Loucy (cell line): ENCODE measurements at regions not wholly inside any gene's neighbourhood (a gene's known extent, or its start where the extent isn't known, plus 50 kb on each side); places are given as distances from the start of the nearest gene placed in this dataset.
"Not testable (repeated sequence)": the region's sequence is repeated elsewhere in the genome, so short reads cannot be mapped to it uniquely, and the experiment has no call there.

Experiments used
- H2AFZ ChIP-seq: fragments of 200-600 bp; sonication (generic); 2 replicates; pipeline ENCODE4 v1.6.0; 2016; ENCODE audit warnings: antibody characterized with exemption, mild to moderate bottlenecking, low read length, moderate library complexity
- H3F3A ChIP-seq: fragments of 200-600 bp; 2 replicates; pipeline ENCODE4 v1.6.0; 2016; ENCODE audit warnings: antibody characterized with exemption, low read depth, mild to moderate bottlenecking
- H3K27me3 ChIP-seq: fragments of 200-600 bp; sonication (generic); 2 replicates; pipeline ENCODE4 v1.6.1; 2014; ENCODE audit warnings: low read length, mild to moderate bottlenecking; ENCODE audit not compliant: insufficient read depth, poor library complexity, severe bottlenecking
- H3K36me3 ChIP-seq: fragments of 200-600 bp; sonication (generic); 2 replicates; pipeline ENCODE4 v1.6.1; 2016; ENCODE audit warnings: low read length; ENCODE audit not compliant: insufficient read depth
- H3K4me1 ChIP-seq: fragments of 200-600 bp; sonication (generic); 2 replicates; pipeline ENCODE4 v1.5.1; 2014; ENCODE audit warnings: low read length, mild to moderate bottlenecking; ENCODE audit not compliant: insufficient read depth, poor library complexity, severe bottlenecking
- H3K4me2 ChIP-seq: fragments of 200-600 bp; sonication (generic); 2 replicates; pipeline ENCODE4 v1.6.0; 2014; ENCODE audit warnings: antibody characterized with exemption, low read length, low read depth, mild to moderate bottlenecking; ENCODE audit not compliant: poor library complexity, severe bottlenecking
- H3K4me3 ChIP-seq: fragments of 200-600 bp; sonication (generic); 2 replicates; pipeline ENCODE4 v1.5.1; 2014; ENCODE audit warnings: low read length, mild to moderate bottlenecking, mixed read lengths; ENCODE audit not compliant: poor library complexity, severe bottlenecking
- H3K79me2 ChIP-seq: fragments of 200-600 bp; sonication (generic); 2 replicates; pipeline ENCODE4 v1.6.1; 2014; ENCODE audit warnings: low read length; ENCODE audit not compliant: insufficient read depth
- H3K9ac ChIP-seq: fragments of 200-600 bp; sonication (generic); 2 replicates; pipeline ENCODE4 v1.6.0; 2014; ENCODE audit warnings: mild to moderate bottlenecking, low read depth, low read length, moderate library complexity; ENCODE audit not compliant: poor library complexity, severe bottlenecking
- H3K9me2 ChIP-seq: fragments of 200-600 bp; sonication (generic); replicated peaks from 2 replicates; pipeline ENCODE4 v1.6.1; 2016; ENCODE audit warnings: low read depth, low read length, mixed read lengths
- H3K9me3 ChIP-seq: fragments of 200-600 bp; sonication (generic); 2 replicates; pipeline ENCODE4 v1.6.1; 2014; ENCODE audit warnings: mild to moderate bottlenecking, antibody characterized with exemption, low read length, low read depth; ENCODE audit not compliant: insufficient read depth
- H4K20me1 ChIP-seq: fragments of 200-600 bp; sonication (generic); 2 replicates; pipeline ENCODE4 v1.6.0; 2014; ENCODE audit warnings: antibody characterized with exemption, low read length, mild to moderate bottlenecking; ENCODE audit not compliant: insufficient read depth, poor library complexity, severe bottlenecking
- EZH2phosphoT487 ChIP-seq: fragments of 200-600 bp; IDR thresholded peaks from 2 replicates; pipeline ENCODE4 v1.6.1; 2018; ENCODE audit warnings: antibody characterized with exemption, mild to moderate bottlenecking, moderate library complexity, borderline replicate concordance
- TF ChIP-seq, protein P1 (sequence below): fragments of 200-600 bp; sonication (generic); conservative IDR thresholded peaks from 2 replicates; pipeline ENCODE4 v1.5.1; 2014; ENCODE audit warnings: mild to moderate bottlenecking, antibody characterized with exemption, low read length

DNA sequence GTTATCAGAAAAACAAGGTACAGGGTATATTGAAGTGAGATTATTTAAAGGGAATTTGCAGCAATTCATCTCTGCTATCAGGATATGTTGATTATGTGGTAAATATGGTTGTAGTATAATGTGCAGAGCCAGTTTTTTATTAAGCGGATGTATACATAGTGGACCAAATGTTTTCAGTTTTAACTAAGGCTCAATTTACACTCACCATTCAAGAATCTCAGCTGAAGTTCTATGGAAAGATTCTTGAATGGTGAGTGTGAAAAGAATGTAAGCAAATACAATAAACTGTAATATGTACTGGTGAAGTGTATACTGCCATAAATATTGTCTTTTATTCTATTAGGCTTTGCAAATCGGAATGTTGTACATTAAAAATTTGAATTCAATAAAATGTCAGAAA, 895.9 kb upstream of the CDH10 start:
- Histone ChIP-seq H3K9ac (no peak overlapping the region), H3K79me2 (no peaks in the 10 kb centered on the region), H3K9me3 (no peaks in the 10 kb centered on the region), H3K27me3 (no peaks in the 10 kb centered on the region), H3K4me2 (no peak overlapping the region), H3K9me2 (no peaks in the 10 kb centered on the region), H3K4me3 (no peak overlapping the region), H3K36me3 (no peaks in the 10 kb centered on the region), H3F3A (no peaks in the 10 kb centered on the region), H3K4me1 (no peaks in the 10 kb centered on the region), H4K20me1 (no peaks in the 10 kb centered on the region), H2AFZ (no peak overlapping the region)
- TF ChIP-seq EZH2phosphoT487 = no peak
- TF ChIP-seq, protein P1, sequence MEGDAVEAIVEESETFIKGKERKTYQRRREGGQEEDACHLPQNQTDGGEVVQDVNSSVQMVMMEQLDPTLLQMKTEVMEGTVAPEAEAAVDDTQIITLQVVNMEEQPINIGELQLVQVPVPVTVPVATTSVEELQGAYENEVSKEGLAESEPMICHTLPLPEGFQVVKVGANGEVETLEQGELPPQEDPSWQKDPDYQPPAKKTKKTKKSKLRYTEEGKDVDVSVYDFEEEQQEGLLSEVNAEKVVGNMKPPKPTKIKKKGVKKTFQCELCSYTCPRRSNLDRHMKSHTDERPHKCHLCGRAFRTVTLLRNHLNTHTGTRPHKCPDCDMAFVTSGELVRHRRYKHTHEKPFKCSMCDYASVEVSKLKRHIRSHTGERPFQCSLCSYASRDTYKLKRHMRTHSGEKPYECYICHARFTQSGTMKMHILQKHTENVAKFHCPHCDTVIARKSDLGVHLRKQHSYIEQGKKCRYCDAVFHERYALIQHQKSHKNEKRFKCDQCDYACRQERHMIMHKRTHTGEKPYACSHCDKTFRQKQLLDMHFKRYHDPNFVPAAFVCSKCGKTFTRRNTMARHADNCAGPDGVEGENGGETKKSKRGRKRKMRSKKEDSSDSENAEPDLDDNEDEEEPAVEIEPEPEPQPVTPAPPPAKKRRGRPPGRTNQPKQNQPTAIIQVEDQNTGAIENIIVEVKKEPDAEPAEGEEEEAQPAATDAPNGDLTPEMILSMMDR = no peak

DNA sequence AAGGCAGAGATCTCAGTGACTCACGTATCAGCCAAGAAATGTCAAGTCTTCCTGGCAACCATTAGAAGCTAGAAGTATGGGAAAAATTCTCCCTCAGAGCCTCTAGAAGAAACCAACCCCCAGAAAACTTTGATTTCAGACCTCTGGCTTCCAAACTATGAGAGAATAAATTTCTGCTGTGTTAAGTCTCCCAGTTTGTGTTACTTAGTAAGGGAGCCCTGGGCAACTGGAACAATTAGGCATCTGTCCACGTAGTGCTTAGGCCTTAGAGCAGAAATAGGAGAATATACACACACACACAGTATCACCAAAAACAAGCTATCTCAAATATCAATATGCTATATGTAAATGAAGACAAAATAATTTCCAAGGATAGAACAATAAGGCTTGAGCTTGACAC, 894.8 kb upstream of the CDH10 start:
- Histone ChIP-seq H3K36me3 (no peaks in the 10 kb centered on the region), H3K4me3 (no peak overlapping the region), H3K4me1 (no peaks in the 10 kb centered on the region), H3K27me3 (no peaks in the 10 kb centered on the region), H3F3A (no peaks in the 10 kb centered on the region), H2AFZ (no peak overlapping the region), H3K9me2 (no peaks in the 10 kb centered on the region), H4K20me1 (no peaks in the 10 kb centered on the region), H3K4me2 (no peak overlapping the region), H3K9me3 (no peaks in the 10 kb centered on the region), H3K79me2 (no peaks in the 10 kb centered on the region), H3K9ac (no peak overlapping the region)
- no peak for TF ChIP-seq EZH2phosphoT487
- TF ChIP-seq, protein P1 = no peak

DNA sequence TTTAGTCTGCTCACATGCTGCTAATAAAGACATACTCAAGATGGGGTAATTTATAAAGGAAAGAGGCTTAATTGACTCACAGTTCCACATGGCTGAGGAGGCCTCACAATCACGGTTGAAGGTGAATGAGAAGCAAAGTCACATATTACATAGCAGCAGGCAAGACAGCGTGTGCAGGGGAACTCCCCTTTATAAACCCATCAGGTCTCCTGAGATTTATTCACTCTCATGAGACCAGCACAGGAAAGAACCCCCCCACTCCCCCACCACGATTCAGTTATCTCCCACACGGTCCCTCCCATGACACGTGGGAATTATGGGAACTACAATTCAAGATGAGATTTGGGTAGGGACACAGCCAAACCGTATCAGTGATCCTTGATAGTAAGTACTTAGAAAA, 891.7 kb upstream of the CDH10 start:
- H3K79me2 ChIP-seq, H4K20me1 ChIP-seq, H3F3A ChIP-seq, H3K9me2 ChIP-seq, H3K4me2 ChIP-seq, H3K27me3 ChIP-seq, H3K36me3 ChIP-seq, H2AFZ ChIP-seq, H3K9me3 ChIP-seq, H3K4me3 ChIP-seq, H3K9ac ChIP-seq, H3K4me1 ChIP-seq: not testable (repeated sequence)

GRCh38 chr5:25516141-25516540, 871.4 kb upstream of the CDH10 start:
- TF ChIP-seq, protein P1 = no peak
- TF ChIP-seq EZH2phosphoT487 = no peak
- Histone ChIP-seq H3K36me3 (no peaks in the 10 kb centered on the region), H3K9ac (no peak overlapping the region), H2AFZ (no peak overlapping the region), H3K9me3 (no peaks in the 10 kb centered on the region), H3K4me3 (no peak overlapping the region), H3K79me2 (no peaks in the 10 kb centered on the region), H3K9me2 (no peaks in the 10 kb centered on the region), H3F3A (no peaks in the 10 kb centered on the region), H4K20me1 (no peaks in the 10 kb centered on the region), H3K4me1 (no peaks in the 10 kb centered on the region), H3K27me3 (no peaks in the 10 kb centered on the region), H3K4me2 (no peak overlapping the region)
